HG03097 (cell line): ENCODE measurements at regions not wholly inside any gene's neighbourhood (a gene's known extent, or its start where the extent isn't known, plus 50 kb on each side); places are given as distances from the start of the nearest gene placed in this dataset.

Experiments used
- ATAC-seq: cut with Tn5 transposase; IDR thresholded peaks from one replicate; pipeline ENCODE4 v1.9.1; 2021; ENCODE audit not compliant: unreplicated experiment, low FRiP score

GRCh38 chr14:32018391-32019092 is 58.6 kb upstream of the ARHGAP5 start:
- no peak for ATAC-seq

DNA sequence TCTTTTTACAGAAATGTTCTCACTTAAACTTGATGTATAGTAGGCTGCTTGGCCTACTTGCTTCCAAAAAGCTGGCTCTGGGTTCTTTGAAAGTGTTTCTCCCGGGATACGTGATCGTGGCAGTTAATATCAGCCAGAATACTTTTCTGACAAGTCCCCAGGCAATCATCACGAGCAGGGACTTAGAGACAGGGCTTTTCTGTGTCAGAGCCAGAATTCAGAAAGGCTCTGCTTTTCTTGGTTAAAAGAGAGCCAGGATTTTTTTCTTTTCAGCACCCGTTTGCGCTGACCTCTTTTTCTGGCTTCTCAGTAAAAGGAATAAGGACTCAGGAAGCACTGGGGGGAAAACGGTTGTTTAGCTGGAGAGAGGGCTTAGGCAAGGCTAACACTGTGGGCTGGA is 57.8 kb upstream of the ARHGAP5 start:
- ATAC-seq = no peak

DNA sequence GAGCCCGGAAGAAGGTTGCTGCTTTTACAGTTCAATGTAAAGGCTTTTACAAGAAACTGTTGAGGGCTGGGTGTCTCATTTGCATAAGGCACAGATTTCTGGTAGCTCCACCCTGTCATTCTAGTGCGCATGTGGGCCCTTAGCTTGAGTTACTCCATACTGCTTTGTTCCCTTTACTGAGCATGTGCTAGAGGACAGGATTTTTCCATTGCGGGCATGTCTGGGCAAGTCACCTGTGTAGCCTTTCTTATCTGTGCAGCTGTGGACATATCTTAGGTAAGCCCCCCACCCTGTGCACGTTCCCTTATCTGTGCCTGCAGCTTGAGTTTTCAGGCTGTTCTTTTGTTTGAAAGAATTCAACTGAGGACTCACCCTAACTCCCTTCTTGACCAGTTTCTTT is 56.2 kb upstream of the ARHGAP5 start:
- no peak for ATAC-seq

DNA sequence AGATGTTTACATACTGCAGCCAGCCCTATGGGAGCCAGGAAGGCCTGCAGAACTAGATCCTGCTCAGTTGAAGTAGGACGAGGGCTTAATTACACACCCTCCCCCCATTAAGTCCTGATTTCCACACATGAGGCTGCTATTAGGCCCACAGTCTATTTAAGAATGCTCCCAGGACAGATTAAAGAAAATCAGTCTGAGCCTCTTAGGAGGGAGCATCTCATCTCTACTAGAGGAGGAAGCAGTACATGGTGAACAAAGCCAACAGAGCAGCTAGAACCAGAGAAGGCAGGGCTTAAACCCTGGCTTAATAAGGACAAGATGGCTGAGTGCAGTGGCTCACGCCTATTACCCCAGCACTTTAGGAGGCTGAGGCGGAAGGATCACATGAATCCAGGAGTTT is 55.8 kb upstream of the ARHGAP5 start:
- no peak for ATAC-seq

DNA sequence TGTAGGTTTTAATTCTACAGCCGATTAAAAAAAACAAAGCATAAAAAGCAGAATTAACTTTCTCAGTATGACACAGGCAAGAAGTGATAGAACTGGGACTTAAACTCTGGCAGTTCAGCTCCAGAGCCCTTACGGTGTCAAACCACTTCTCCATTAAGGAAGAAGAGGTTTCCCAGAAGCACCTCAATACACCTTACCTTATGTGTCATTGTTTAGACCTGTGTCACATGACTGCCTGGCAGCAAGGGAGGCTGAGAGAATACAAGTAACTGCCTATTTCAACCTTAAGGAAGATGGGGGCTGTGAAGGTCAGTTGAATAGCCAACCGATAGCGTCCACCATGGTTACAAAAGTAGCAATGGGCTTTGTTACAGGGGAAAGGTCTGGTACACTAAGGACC is 54.6 kb upstream of the ARHGAP5 start:
- ATAC-seq = no peak

- ATAC-seq = no peak
Observed at GRCh38 chr14:32022938-32023466, 54.1 kb upstream of the ARHGAP5 start.

DNA sequence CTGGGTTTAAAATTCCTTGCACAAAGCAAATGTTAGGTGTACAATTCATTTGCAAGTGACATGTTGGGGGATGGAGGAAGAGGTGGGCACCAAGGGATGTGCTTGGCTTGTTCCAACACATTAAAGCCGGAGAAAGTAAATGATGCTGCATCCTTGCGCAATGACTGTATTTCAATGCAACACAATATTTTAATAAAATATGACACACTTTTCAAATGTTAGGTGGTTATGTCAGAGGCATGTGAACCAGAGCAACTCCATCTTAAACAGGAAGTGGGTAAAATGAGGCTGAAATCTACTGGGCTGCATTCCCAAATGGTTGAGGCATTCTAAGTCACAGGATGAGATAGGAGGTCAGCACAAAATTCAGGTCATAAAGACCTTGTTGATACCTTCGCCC is 53.6 kb upstream of the ARHGAP5 start:
- ATAC-seq = no peak

DNA sequence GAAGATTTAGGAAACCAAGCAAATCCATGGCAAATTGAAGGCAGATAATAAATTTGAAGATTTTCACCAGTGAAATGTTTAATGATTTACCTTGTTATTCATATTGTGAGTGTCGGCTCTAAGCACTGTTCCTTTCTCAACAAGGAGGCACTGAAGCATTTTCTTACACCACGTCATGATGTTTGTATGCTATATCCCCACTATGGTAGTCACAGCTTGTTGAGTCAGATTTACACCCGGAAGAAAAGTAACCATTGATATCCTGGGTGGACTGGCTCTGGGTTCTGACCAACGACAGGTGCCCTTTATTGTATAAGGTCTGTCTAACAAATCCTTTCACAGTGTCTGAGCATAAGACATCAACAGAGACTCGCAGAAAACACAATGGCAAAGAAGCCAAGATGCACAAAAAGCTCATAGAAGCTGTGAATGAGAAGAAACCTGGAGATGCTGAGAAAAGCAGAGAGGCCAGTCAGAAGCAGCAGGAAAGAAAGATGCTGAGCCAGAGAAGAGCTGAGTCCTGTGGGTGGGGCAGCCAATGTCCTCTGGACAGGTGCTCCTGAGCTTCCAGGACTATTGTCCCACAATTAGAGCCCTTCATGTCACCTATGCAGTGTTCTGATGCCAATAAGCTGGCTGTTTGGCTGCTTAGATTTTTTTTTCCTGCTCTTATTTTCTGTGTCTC is 49.7 kb upstream of the ARHGAP5 start:
- no peak for ATAC-seq
